Dermis blood vessel endothelial cell (primary cell): ENCODE measurements at regions not wholly inside any gene's neighbourhood (a gene's known extent, or its start where the extent isn't known, plus 50 kb on each side); places are given as distances from the start of the nearest gene placed in this dataset.
A peak's percentile ranks its signal among the peaks of the same experiment; 100 is the strongest.
"Not testable (repeated sequence)": the region's sequence is repeated elsewhere in the genome, so short reads cannot be mapped to it uniquely, and the experiment has no call there.

Experiments
- DNase-seq: peaks from one replicate; pipeline ENCODE4 v3.0.0; 2010

DNA sequence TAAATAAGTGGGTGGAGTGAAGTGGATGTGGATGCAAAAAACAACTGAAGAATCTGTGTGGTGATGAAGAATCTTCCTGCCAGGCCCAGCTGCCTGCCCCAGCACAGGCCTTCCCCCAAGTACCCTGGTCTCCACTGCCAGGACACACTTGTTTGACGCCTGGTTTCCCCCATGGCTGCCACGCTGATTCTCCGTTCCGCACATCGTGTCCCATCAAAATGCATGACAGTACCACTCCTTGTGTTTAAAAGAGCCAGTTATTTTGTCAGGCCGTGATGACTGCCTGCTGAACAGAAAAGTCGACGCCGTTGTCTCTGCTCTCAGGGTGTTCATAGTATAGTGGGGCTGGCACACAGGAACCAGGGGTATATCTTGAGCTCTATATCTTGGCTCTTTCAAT lies 50.3 kb upstream of the KYNU start:
- no peak for DNase-seq

DNA sequence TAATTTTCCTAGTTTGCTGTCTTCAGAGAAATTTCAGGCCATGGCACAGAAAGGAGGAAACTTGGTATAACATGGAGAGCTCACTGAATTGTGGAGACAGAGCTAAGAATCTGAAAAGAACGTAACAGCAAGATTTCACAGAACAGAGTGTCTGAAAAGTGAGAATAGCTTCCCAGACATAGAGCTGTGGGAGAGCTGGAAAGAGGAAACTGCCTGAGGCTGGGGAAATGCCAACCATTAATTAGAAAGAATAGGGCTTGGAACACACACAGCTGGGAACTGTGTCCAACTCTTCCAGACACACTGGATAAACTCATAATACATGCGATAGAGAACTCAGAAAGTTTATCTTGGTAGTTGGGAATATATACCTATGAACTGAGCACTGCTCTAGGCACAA lies 51.6 kb upstream of the KYNU start:
- peak; percentile 60 for DNase-seq

DNA sequence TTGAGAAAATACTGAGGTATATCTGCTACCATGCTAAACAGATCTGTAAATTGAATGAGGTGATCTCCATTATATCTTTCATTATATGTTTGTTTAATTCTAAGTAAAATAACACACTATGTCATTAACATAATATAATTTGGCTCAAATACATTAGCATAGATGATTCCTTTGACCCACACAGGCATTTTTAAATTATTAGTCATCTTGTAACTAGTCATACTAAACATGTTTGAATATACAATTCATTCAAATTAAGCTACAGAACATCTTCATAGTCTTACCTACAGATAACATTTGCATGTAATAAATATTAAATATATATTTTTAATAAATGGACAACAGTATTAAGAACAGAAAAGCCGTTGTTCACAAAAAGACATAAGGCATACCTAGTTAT lies 52.7 kb upstream of the KYNU start:
- DNase-seq, result no peak

DNA sequence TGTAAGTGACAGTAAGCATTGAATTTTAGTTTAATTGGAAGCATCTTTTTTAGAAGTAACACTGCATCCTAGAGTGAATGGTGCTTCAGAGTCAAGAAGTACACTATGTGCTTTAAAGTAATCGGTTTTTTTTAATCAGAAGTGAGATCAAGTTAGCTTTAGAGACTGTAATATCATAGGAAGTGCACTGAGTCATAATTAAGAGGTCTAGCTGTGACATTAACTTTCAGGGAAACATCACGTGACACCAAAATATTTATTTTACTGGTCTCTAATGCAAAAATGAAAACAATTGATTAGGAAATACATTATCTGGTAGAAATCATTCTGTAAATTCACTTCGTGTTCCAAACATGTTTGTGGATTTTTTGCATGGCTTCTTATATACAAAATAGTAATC lies 55.3 kb upstream of the KYNU start:
- peak; percentile 16 for DNase-seq

DNA sequence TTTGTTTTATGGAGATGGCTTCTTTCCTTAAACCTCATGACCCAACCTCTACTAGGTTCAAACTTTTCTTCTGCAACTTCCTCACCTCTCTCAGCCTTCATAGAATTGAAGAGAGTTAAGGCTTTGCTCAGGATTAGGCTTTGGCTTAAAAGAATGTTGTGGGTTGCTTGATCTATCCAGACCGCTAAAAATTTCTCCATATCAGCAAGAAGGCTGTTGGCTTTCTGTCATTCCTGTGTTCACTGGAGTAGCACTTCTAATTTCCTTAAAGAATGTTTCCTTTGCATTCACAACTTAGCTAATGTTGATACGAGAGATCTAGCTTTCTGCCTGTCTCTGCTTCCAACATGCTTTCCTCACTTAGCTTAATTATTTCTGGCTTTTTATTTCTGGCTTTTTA lies 58.1 kb upstream of the KYNU start:
- no peak for DNase-seq

DNA sequence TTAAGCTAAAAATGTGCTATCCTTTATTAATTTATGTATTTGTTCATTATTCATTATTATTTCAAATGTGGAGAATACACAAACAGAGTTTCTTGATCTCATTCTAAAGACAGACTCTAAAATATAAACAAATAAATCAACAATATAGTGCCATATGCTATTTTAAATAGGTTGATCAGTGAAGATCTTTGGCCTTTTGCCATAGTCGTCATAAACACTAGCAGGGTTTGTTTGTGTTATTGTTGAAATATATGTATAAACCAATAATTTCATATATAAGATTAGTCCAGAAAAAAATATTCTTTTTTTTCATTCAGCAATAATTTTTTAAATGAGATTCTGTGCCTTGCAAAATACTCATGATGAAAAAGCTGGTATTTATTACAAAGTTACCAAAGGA lies 62.1 kb upstream of the KYNU start:
- DNase-seq, result no peak

DNA sequence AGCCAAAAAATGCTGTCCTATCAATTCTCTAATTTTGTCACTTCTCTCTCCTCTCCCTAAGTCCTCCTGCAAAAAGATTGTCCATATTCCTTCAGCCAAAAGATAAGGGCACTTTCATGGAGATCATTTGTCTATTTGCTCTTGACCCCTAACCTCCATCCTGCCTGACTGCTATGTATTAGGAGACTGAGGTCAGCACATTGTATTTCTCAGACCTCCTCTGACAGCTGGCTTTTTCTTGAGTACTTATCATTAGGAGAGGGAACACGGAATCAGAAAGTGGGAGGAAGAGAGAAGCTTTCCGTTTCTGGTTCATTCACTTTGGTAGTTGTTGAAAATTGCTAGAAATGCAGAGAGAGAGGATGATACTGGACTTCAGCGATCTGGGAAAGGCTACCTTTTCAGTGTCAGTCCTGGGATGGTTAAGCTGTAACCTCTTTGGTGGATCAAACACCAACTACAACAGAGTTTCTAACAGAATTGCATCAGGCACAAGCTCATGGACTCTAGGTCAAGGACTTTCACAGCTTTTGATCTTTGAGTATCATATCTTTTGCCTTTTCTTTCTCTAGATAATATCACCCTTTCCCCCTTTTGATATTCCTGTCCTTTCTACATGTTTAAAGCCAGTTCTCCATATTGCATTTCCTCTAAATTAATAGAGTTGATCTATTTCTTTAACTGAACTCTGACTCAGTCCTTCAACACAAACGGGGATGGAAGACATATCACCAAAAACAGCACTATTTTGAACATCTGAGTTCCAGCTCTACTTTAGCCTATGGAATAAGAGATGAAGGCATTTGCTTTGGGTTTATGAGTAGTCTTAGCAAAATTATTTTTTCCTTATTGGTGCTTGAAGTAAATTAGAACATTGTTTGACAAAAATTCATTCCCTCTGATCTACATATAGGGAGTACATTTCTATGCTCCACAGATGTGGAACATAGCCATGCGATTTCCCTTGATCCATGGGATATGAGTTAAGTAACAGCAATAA lies 63.3 kb upstream of the KYNU start:
- no peak for DNase-seq

DNA sequence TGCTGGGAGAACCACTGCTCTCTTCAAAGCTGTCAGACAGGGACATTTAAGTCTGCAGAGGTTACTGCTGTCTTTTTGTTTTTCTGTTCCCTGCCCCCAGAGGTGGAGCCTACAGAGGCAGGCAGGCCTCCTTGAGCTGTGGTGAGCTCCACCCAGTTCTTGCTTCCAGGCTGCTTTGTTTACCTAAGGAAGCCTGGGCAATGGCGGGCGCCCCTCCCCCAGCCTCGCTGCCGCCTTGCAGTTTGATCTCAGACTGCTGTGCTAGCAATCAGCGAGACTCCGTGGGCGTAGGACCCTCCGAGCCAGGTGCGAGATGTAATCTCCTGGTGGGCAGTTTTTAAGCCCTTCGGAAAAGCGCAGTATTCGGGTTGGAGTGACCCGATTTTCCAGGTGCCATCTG lies 65.8 kb upstream of the KYNU start:
- not testable (repeated sequence) for DNase-seq

DNA sequence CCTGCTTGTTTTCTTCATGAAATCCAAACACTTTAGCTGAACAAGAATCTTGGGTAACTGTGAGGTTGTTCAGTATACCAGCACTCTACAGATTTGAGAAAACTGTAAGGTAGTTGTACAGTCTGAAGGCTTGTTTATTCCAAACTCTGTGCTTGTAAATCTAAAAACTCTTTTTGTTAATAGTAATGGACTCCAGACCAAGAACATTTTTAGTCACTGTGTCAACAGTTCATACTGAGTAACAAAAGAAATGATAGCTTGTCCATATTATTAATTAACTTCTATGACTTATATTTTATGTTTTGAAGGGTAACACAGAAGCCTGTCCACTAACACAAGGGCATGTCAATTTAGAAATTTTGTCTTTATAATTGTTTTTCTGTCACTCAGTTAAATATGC lies 72.2 kb upstream of the KYNU start:
- DNase-seq, result no peak

DNA sequence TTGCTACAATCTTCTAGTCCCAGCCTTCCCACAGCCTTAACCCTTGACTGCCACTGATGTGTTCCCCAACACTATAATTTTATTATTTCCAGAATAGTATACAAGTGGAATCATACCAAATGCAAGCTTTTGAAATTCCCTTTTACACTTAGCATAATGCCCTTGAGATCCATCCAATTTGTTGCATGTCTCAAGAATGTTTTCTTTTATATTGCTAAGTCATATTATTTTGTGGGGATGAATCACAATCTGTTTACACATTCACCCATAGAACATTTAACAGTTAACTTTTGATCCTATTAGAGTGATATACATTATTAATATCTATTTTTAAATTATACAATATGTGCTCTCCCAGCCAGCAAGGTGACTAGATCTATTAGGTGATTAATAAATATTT lies 74.3 kb upstream of the KYNU start:
- no peak for DNase-seq

DNA sequence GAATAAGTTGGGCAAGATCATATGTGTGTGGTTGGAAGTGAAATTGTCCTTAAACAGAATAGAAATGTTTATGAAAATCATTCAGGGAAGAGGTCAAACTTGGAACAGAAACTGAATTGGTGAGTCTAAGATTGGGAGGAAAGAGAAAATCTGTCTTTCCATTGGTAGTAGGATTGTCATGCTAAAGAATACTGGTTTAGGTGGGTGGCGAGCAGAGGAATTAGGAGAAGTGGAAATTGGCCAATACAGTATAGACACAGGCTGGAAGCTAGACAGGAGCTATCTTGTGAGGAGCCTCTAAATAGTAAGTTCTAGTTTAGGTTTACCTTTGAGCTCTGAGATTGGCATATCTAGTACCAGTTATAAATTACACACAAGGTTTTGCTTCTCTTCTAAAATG lies 80.9 kb upstream of the KYNU start:
- no peak for DNase-seq

DNA sequence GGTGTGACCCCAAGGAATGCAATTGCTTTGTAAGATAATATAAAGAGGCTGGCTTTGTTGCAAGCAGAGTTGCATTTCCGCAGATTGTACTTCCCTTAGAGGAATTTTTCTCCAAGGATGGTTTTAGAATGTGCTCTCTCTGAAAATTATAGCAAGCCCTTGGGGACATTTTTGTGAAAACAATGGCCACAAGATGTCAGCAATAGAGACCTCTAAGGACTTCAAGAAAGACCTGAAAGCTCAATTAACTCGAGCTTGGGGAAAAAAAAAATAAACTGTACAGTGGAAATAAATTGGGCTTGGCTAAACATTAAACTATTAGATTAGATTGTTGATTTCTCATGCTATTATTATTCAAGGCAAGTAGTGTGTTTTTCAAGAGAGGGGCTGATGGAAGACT lies 81.3 kb upstream of the KYNU start:
- DNase-seq, result peak; percentile 31

DNA sequence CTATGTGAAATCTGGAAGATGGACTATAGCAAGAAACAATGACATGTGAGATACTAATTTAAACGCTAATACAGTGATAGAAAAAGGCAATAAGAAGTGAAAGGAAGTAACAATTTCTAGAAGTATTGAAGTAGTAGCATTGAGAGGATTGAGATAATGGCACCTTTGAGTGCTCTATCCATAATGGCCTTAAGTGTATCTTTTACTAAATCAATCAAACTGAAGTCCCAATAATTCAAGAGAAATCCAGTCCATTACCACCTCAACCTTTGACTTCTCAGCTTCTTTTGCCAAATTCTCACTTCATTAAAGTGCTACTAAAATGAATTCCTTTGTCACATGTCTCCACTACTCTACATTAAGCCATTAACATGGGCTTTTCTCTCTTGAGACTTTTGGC lies 82.6 kb upstream of the KYNU start:
- no peak for DNase-seq

DNA sequence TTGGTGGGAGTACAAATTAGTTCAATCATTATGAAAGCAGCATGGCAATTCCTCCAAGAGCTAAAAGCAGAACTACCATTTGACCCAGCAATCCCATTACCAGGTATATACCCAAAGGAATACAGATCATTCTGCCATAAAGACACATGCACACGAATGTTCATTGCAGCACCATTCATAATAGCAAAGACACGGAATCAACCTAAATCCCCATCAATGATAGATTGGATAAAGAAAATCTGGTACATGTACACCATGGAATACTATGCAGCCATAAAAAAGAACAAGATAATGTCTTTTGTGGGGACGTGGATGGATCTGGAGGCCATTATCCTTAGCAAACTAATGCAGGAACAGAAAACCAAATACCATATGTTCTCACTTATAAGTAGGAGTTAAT lies 85.1 kb upstream of the KYNU start:
- DNase-seq, result not testable (repeated sequence)

DNA sequence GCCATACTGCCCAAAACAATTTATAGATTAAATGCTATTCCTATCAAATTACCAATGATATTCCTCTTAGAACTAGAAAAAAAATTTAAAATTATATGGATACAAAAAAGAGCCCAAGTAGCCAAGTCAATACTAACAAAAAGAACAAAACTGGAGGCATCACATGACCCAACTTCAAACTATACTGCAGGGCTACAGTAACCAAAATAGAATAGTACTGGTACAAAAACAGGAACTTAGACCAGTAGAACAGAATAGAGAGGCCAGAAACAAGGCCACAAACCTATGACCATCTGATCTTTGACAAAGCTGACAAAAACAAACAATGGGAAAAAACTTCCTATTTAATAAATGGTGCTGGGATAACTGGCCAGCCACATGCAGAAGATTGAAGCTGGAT lies 86.1 kb upstream of the KYNU start:
- DNase-seq, result peak; percentile 25

DNA sequence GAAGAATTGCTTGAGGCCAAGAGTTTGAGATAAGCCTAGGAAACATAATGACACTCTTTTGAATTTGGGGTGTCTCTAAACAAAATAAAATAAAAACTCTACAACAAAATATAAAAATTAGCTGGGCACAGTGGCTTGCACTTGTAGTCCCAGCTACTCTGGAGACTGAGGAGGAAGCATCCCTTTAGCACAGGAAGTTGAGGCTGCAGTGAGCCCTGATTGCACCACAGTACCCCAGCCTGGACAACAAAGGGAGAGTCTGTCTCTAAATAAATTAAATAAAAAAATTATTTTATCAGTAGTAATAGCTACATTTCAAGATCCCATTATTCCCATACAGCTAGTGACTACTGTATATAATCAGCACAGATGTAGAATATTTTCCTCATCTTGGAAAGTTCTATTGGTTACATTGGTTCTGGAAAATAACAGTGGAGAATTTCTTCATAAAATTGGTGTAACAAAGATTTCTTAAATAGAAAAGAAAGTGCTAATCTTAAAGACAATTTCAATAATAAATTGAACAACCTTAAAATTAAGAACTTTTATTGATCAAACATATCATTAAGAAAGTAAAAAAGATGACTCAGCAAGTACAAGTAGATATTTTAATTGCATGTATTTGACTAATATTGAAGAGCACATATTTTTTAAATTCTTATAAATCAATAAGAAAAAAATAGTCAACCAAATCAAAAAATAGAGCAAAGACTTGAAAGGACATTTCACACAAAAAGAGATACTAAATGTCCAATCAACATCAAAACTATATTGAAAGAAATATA lies 90.4 kb upstream of the KYNU start:
- DNase-seq, result no peak

DNA sequence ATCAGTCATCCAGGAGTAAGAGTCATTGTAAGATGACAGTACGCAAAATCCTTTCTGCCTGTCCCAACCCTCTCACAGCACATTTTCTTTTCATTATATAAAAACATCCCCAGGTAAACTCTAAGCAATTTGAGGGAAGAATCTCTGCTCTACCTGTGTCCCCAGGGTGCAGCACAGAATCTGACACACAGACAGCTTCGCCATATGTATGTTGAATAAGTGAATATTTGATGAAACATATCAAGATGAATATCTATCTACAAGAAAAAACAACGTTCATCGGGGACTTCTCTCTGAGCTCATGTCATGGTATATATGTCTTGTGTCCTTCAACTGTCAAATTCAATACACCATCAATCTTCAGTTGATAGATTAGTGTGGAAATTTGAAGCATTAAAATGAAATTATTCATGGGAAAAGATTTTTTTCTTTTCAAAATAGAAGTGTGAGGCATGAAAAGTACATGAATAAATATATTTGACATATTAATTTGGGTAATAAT lies 94.5 kb upstream of the KYNU start:
- no peak for DNase-seq

DNA sequence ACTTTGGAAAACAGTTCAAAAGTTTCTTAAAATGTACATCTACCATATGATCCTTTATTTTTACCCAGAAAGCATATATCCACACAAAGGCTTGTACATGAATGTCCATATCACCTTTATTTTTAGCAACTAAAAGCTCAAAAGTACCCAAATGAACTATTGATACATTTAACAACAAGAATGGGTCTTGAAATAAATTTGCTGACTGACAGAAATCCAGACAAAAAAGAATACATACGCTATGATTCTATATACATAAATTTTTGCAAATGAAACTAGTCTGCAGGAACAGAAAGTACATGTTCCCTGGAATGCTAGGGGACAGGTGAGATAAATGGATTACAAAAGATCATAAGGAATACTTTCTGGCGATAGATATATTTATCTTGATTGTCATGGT lies 96.3 kb upstream of the KYNU start:
- no peak for DNase-seq

DNA sequence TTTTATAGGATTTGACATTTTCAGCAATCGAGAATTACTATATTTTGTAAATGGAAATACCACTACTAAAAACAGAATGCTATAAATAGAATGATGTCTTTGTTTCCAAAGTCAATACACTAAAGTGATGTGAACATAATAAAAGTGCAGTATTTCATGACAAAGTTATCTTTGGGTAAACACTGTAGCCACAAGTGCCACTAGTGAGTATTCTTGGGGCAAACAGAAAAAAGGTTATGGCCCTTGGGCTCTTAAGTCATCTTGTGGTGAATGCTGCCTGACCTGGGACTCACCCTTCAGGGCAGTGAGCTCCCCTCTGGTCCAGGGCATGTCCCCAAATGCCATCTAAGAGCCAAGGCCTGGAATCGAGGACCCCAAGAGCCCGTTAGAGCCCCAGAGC lies 99.2 kb upstream of the KYNU start:
- DNase-seq, result no peak

DNA sequence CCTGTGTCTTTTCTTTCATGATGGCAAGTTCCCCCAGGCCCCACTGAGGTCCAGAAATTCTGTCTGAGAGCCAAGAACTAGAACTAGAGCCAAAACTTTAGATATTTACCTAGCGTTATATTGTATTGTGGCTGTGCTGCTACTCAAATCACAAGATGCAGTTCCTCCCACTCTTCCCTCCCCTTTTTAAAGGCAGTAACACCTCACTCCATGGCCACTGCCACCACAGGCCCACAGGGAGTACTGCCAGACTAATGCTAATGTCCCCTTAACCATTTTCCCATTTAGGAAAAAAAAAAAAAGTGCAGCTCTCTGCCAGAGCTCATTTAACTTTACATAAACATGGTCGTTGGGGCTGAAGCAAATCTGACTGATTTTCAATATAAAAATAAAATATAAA lies 99.7 kb upstream of the KYNU start:
- no peak for DNase-seq

DNA sequence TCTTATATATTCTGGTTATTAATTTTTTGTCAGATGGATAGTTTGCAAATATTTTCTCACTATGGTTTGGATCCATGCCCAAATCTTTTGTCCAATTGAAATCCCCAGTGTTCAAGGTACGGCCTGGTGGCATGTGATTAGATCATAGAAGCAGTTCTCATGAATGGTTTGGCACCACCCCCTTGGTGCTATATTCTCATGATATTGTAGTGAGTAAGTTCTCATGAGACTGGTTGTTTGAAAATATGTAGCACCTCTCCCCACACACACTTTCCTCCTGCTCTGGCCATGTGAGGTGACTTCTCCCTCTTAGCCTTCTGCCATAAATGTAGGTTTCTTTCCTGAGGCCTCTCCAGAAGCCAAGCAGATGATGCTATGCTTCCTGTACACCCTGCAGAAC lies 107.7 kb upstream of the KYNU start:
- no peak for DNase-seq

DNA sequence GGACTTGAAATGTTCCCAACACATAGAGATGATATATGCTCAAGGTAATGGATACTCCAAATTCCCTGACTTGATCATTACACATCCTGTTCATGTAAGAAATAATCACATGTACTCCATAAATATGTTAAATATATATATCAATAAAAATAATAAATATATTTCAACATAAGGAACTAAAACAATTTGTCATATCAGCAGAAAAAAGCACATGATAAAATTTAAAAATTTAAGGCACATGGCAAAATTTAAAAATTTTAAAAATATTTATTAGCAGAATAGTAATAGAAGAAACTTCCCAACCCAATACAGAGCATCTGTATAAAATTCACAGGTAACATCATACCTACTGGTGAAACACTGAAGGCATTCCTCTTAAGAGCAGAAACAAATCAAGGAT lies 109.6 kb upstream of the KYNU start:
- DNase-seq, result no peak

DNA sequence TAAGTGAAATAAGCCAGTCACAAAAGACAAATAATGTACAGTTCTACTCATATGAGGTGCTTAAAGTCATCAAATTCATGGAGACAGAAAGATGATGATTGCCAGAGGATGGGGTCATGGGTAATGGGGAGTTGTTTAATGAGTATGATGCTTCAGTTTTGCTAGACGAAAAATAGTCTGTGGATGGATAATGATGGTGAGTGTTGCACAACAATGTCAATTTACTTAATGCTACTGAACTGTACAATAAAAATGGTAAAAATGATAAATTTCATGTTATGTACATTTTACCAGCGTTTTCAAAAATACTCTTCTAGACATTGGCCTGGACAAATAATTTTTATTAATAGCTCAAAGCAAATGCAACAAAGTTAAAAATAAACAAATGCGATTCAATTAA lies 118.5 kb upstream of the KYNU start:
- DNase-seq, result no peak

DNA sequence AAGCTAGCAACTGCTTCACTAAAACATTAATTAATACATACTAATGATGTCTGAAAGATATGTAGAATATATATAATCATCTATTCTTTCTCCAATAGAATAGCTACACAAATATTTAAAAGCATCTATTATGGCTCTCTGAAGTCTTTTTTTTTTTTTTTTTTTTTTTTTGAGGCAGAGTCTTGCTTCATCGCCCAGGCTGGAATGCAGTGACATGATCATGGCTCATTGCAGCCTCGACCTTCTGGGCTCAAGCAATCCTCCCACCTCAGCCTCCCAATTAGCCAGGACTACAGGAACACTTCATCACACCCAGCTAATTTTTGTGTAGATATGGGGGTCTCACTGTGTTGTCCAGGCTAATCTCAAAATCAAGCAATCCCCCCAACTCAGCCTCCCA lies 120.4 kb upstream of the KYNU start:
- no peak for DNase-seq
